Coronary artery (tissue), 2 donors: ENCODE measurements at regions not wholly inside any gene's neighbourhood (a gene's known extent, or its start where the extent isn't known, plus 50 kb on each side); places are given as distances from the start of the nearest gene placed in this dataset.

Source experiments
- DNase-seq: peaks from one replicate; pipeline ENCODE4 v3.0.0-alpha.2; 2017; ENCODE audit warnings: low spot score
- H3K27ac ChIP-seq, 2 donors: fragments of 200-600 bp; sonication (generic); one replicate each; pipeline ENCODE4 v1.5.1; 2016 to 2019
- H3K4me3 ChIP-seq: fragments of 200-600 bp; sonication (generic); 2 replicates; pipeline ENCODE4 v1.5.1; 2016; ENCODE audit warnings: mild to moderate bottlenecking, moderate library complexity
- CTCF ChIP-seq: fragments of 200-600 bp; sonication (generic); IDR thresholded peaks from one replicate; pipeline ENCODE4 v1.5.1; 2019; ENCODE audit warnings: antibody characterized with exemption

GRCh38 chr4:138408758-138409157, 166.6 kb upstream of the SLC7A11 start:
- H3K27ac ChIP-seq: no peak overlapping the region
- TF ChIP-seq CTCF: no peak
- DNase-seq: no peak
- H3K4me3 ChIP-seq: no peak overlapping the region

- no peak for TF ChIP-seq CTCF
- H3K4me3 ChIP-seq: no peak overlapping the region
- H3K27ac ChIP-seq: no peak overlapping the region
- DNase-seq: no peak
Observed at GRCh38 chr4:138407329-138407728, 165.2 kb upstream of the SLC7A11 start.

- DNase-seq: no peak
- H3K4me3 ChIP-seq: no peak overlapping the region
- no peak for TF ChIP-seq CTCF
- no peak overlapping the region for H3K27ac ChIP-seq
Observed at GRCh38 chr4:138406876-138407275, 164.7 kb upstream of the SLC7A11 start.

GRCh38 chr4:138405934-138406567, 163.9 kb upstream of the SLC7A11 start:
- no peak overlapping the region for H3K4me3 ChIP-seq
- DNase-seq: no peak
- no peak overlapping the region for H3K27ac ChIP-seq
- no peak for TF ChIP-seq CTCF

- TF ChIP-seq CTCF: no peak
- Histone ChIP-seq H3K27ac (no peak overlapping the region), H3K4me3 (no peak overlapping the region)
- DNase-seq: no peak
Observed at GRCh38 chr4:138405466-138405891, 163.3 kb upstream of the SLC7A11 start.

GRCh38 chr4:138404801-138405200, 162.7 kb upstream of the SLC7A11 start:
- Histone ChIP-seq H3K27ac (no peak overlapping the region), H3K4me3 (no peak overlapping the region)
- TF ChIP-seq CTCF: no peak
- DNase-seq: no peak

- no peak overlapping the region for H3K27ac ChIP-seq
- TF ChIP-seq CTCF: no peak
- no peak for DNase-seq
- H3K4me3 ChIP-seq: no peak overlapping the region
Observed at GRCh38 chr4:138404251-138404650, 162.1 kb upstream of the SLC7A11 start.
